ENCODE measurements at regions not wholly inside any gene's neighbourhood (a gene's known extent, or its start where the extent isn't known, plus 50 kb on each side); places are given as distances from the start of the nearest gene placed in this dataset.

DNA sequence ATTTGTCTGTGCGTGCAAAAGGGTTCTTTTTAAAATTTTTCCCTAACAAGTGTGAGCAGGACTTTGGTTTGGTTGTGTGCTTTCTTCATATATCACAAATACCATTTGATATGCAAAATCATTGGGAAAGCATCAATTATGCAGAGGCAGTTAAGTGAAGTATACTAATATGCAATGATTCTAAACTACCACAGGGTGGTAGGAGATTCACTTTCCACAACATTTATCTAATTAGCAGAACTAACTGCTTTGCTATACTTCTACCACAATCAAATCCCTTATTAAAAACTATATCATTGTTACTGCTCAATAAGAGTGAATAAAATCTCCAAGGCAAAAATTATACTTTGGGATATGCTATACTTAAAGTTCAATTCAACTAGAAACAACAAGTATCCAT, 2738.9 kb upstream of the PCDH20 start:
- TF ChIP-seq CTCF (IDR thresholded peaks at IDR 0.05), result peak; percentile 55

DNA sequence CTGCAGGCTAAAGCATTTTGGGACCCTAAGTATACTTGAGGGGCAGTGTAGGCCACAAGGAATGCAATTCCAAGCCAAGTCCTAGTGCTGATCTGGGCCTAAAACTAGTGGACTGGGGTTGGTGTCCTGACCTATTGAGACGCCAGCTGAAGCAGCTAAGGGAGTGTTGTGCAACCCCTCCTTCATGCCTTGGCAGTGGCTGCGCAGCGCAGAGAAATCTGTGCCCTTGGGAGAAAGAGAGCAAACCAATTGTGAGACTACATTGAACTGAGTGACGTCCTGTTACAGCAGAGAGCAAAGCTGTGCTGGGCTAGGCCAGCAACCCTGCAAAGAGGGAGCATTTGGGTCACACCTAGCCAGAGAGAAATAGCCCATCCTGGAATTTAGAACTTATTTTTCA, 2715.0 kb upstream of the PCDH20 start:
- no peak for TF ChIP-seq CTCF (IDR thresholded peaks at IDR 0.05)

DNA sequence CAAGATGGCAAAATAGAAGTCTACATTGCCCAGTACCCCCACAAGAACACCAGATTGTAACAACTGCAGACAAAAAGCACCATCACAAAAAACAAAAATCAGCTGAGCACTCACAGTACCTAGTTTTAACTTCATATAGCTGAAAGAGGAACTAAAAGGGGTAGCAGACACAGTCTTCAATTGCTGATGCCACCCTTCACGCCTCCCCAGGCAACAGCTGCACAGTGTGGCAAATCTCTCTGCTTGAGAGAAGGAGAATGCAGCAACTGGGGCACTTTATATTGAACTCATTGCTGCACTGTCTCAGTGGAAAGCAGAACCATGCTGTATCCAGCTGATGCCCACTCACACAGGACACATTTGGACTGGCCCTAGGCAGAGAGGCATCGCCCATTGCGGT, 2714.5 kb upstream of the PCDH20 start:
- no peak for TF ChIP-seq CTCF (IDR thresholded peaks at IDR 0.05)

- TF ChIP-seq CTCF (IDR thresholded peaks at IDR 0.05), result no peak
These were observed 2712.2 kb upstream of the PCDH20 start for GRCh38 chr13:64127856-64128255.

DNA sequence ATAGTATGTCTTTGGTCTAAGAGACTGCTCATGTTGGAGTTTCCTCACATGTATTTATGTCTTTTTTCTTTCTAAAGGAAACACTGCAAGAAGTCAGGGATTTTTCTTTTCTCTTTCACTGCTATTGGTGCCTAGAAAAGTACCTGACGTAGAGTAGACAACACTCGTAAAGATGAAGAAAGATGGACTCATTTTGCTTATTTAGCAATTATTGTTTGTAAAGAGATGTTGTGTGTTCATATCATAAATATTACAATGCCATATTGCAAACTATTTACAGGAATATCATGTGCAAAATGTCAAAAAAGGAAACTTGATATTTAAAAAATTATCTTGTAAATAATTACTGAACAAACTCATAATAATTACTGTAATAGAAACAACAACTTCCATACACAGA, 2711.5 kb upstream of the PCDH20 start:
- no peak for TF ChIP-seq CTCF (IDR thresholded peaks at IDR 0.05)

DNA sequence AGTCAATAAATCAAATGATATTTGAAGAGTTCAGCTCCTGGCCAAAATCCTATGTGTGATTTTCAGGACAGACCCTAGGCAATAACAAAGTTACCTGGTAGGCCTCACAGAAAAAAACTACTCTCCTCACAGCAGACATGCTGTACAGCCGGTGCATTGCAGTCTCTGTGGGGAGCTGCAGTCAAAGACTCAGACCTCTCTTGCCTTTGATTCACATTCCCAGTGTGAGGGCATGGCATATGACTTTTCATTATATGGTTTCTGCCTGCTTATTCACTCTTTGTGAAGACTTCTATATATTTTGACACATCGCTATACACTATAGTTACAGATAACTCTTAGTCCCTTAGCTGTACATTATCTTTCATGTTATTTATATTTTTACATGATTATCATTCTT, 2684.3 kb upstream of the PCDH20 start:
- TF ChIP-seq CTCF (IDR thresholded peaks at IDR 0.05), result no peak

DNA sequence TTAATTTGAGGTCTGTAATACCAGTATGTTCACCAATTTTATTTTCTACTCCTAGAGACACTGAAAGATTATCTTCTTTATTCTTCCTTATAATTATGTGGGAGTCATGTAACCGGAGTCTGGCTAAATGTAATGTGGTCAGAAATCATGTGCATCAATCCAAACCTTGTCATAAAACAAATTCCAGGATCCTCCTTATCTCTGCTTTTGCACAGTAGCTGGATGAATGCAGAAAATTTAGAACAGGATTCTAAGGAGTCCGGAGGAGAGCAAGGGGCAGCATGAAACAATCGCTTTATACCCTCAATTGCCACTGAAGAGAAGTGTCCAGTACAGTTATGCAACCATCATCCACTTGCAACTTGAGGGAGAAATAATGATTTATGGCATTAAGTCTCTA, 2674.7 kb upstream of the PCDH20 start:
- TF ChIP-seq CTCF (IDR thresholded peaks at IDR 0.05), result no peak

DNA sequence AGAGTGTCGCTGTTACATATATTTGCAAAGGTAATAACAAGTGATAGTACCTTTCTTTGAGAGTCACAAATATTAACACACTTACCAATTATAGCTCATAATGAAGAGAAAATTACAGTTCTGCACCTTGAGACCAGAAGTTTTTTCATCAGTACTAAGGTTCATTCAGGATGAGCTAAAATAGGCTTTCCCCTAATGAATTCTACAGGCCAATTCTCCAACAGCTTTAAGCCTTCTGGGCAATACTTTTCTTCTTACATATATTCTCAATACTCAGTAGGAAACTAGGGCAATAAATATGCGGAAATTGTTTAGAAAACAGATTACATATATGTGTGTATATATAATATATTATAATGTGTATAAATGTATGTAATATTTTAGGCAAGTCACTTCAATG, 2672.8 kb upstream of the PCDH20 start:
- TF ChIP-seq CTCF (IDR thresholded peaks at IDR 0.05), result no peak

All from LNCAP (cell line).